ENCODE measurements at regions not wholly inside any gene's neighbourhood (a gene's known extent, or its start where the extent isn't known, plus 50 kb on each side); places are given as distances from the start of the nearest gene placed in this dataset.

- TF ChIP-seq CTCF (conservative IDR thresholded peaks at IDR 0.05) = peak; percentile 62
- TF ChIP-seq ZFX (IDR thresholded peaks at IDR 0.05) = no peak
Observed at GRCh38 chr4:115234405-115235093, 121.1 kb upstream of the NDST4 start.

Measured in C4-2B (cell line).